GM12878 (cell line): ENCODE measurements at regions not wholly inside any gene's neighbourhood (a gene's known extent, or its start where the extent isn't known, plus 50 kb on each side); places are given as distances from the start of the nearest gene placed in this dataset.

Source experiments
- ATAC-seq: fragments of 200-7000 bp; cut with Tn5 transposase; 3 replicates; pipeline ENCODE4 v1.9.1; 2020; ENCODE audit warnings: mild to moderate bottlenecking, moderate library complexity
- BruUV-seq: library from RNA; stranded (reverse); fragments of 400-500 nt; replicated peaks from 2 replicates; lab custom pipeline; 2021; lab: Mats Ljungman, UMichigan
- CTCF ChIA-PET: fragments of 300-600 bp; sonication (Branson Sonifier 250); formaldehyde crosslinking; extraction: SDS; loops from one replicate; lab custom pipeline; 2021; ENCODE audit warnings: inconsistent platforms; lab: Yijun Ruan, JAX
- POLR2A ChIA-PET: fragments of 350-600 bp; formaldehyde crosslinking; extraction: SDS; loops from one replicate; lab custom pipeline; 2021; ENCODE audit warnings: inconsistent platforms; lab: Charles Lee
- RAD21 ChIA-PET: fragments of 300-600 bp; sonication (Branson Sonifier 250); formaldehyde crosslinking; loops from one replicate; lab custom pipeline; 2023; ENCODE audit warnings: antibody characterized with exemption; ENCODE audit not compliant: unreplicated experiment; lab: Charles Lee
- SMC1A ChIA-PET: fragments of 300-600 bp; sonication (Branson Sonifier 250); formaldehyde crosslinking; loops from one replicate; lab custom pipeline; 2023; ENCODE audit not compliant: unreplicated experiment, uncharacterized antibody; lab: Charles Lee
- DNase-seq: peaks from one replicate; pipeline ENCODE4 v3.0.0-alpha.2; 2011; ENCODE audit warnings: low read depth, low spot score
- FAIRE-seq: peaks from 3 replicates; lab custom pipeline; 2011; peaks lifted over from hg19 to GRCh38; lab: Jason Lieb, UNC
- H2AFZ ChIP-seq: 2 replicates; pipeline ENCODE4 v1.6.0; 2011; ENCODE audit warnings: low read depth, low read length, control low read depth; ENCODE audit not compliant: control insufficient read depth
- H3K27ac ChIP-seq: 2 replicates; pipeline ENCODE4 v1.5.1; 2011; ENCODE audit warnings: control low read depth; ENCODE audit not compliant: control insufficient read depth, insufficient read depth
- H3K27me3 ChIP-seq, 2 experiments: replicated peaks in 1 of 2; 2 replicates each; pipeline versions ENCODE4 v1.6.0 to v1.6.1; 2011; ENCODE audit warnings: low read length in 1 of 2; ENCODE audit not compliant: control insufficient read depth in 2 of 2, insufficient read depth in 2 of 2
- H3K36me3 ChIP-seq, 2 experiments: 2 replicates each; pipeline ENCODE4 v1.5.1; 2011; ENCODE audit warnings: low read length in 1 of 2; ENCODE audit not compliant: control insufficient read depth in 2 of 2, insufficient read depth in 2 of 2
- H3K4me1 ChIP-seq: 2 replicates; pipeline ENCODE4 v1.6.1; 2011; ENCODE audit warnings: mild to moderate bottlenecking, low read length, moderate library complexity, mixed read lengths; ENCODE audit not compliant: control insufficient read depth, insufficient read depth
- H3K4me2 ChIP-seq: 2 replicates; pipeline ENCODE4 v1.6.0; 2011; ENCODE audit warnings: control low read depth; ENCODE audit not compliant: control insufficient read depth, insufficient read depth
- H3K4me3 ChIP-seq: fragments of 200-600 bp; sonication (generic); 2 replicates; pipeline ENCODE4 v1.5.1; 2016
- H3K79me2 ChIP-seq: 2 replicates; pipeline ENCODE4 v1.6.0; 2011; ENCODE audit warnings: low read length; ENCODE audit not compliant: control insufficient read depth, insufficient read depth
- H3K9ac ChIP-seq: 2 replicates; pipeline ENCODE4 v1.8.0; 2011; ENCODE audit warnings: low read length, control low read depth, mixed read lengths; ENCODE audit not compliant: control insufficient read depth, insufficient read depth
- H3K9me3 ChIP-seq: replicated peaks from 3 replicates; pipeline ENCODE4 v1.5.1; 2011; ENCODE audit warnings: mild to moderate bottlenecking, low read length; ENCODE audit not compliant: control insufficient read depth, insufficient read depth
- H4K20me1 ChIP-seq: 2 replicates; pipeline ENCODE4 v1.6.0; 2011; ENCODE audit not compliant: control insufficient read depth, insufficient read depth
- ATF3 ChIP-seq: IDR thresholded peaks from 2 replicates; pipeline ENCODE4 v1.6.1; 2011; ENCODE audit warnings: low read depth, mild to moderate bottlenecking, low read length, moderate library complexity, borderline replicate concordance; ENCODE audit errors: extremely low read depth
- BHLHE40 ChIP-seq, 2 experiments: fragments of 450-650 bp in 1 of 2; IDR thresholded peaks; 2 replicates each; pipeline ENCODE4 v1.6.1; 2011 to 2017; ENCODE audit warnings: low read depth in 2 of 2, borderline replicate concordance in 1 of 2, improper control_type of control experiment in 1 of 2, low read length in 1 of 2, mild to moderate bottlenecking in 1 of 2
- BMI1 ChIP-seq: fragments of 450-650 bp; IDR thresholded peaks from 2 replicates; pipeline ENCODE4 v1.6.1; 2016; ENCODE audit warnings: mild to moderate bottlenecking, moderate library complexity, borderline replicate concordance
- CEBPZ ChIP-seq: fragments of 150-350 bp; IDR thresholded peaks from 2 replicates; pipeline ENCODE4 v1.6.1; 2016; ENCODE audit warnings: low read depth, low read length
- DPF2 ChIP-seq: fragments of 450-650 bp; IDR thresholded peaks from 2 replicates; pipeline ENCODE4 v1.6.1; 2017; ENCODE audit warnings: mild to moderate bottlenecking
- IRF4 ChIP-seq: IDR thresholded peaks from 2 replicates; pipeline ENCODE4 v1.6.1; 2011; ENCODE audit warnings: low read depth, low read length
- NFYB ChIP-seq: IDR thresholded peaks from 2 replicates; pipeline ENCODE4 v1.6.1; 2011; ENCODE audit warnings: low read depth, mild to moderate bottlenecking, low read length, improper control_type of control experiment, moderate library complexity; ENCODE audit not compliant: insufficient read depth
- NR2F1 ChIP-seq: fragments of 450-650 bp; conservative IDR thresholded peaks from 2 replicates; pipeline ENCODE4 v1.6.1; 2017; ENCODE audit warnings: mild to moderate bottlenecking
- PAX8 ChIP-seq: fragments of 450-650 bp; IDR thresholded peaks from 2 replicates; pipeline ENCODE4 v1.6.1; 2017; ENCODE audit warnings: mild to moderate bottlenecking, moderate library complexity
- POLR2A ChIP-seq: IDR thresholded peaks from 2 replicates; pipeline ENCODE4 v1.6.1; 2011; ENCODE audit warnings: low read depth, mild to moderate bottlenecking, low read length
- RELA ChIP-seq: fragments of 450-650 bp; IDR thresholded peaks from 2 replicates; pipeline ENCODE4 v1.8.0; 2014; ENCODE audit warnings: borderline replicate concordance; ENCODE audit not compliant: partially characterized antibody
- RUNX3 ChIP-seq: IDR thresholded peaks from 2 replicates; pipeline ENCODE4 v1.6.1; 2012; ENCODE audit warnings: low read length, inconsistent platforms
- SIN3A ChIP-seq: IDR thresholded peaks from 2 replicates; pipeline ENCODE4 v1.6.1; 2012; ENCODE audit warnings: low read depth, low read length, improper control_type of control experiment
- SMARCA5 ChIP-seq: fragments of 450-650 bp; IDR thresholded peaks from 2 replicates; pipeline ENCODE4 v1.6.1; 2017; ENCODE audit warnings: mild to moderate bottlenecking
- STAT1 ChIP-seq: fragments of 450-650 bp; conservative IDR thresholded peaks from 2 replicates; pipeline ENCODE4 v1.6.1; 2014; ENCODE audit warnings: antibody characterized with exemption, mild to moderate bottlenecking
- TCF12 ChIP-seq: IDR thresholded peaks from 2 replicates; pipeline ENCODE4 v1.6.1; 2011; ENCODE audit warnings: low read depth, mild to moderate bottlenecking, low read length
- WRNIP1 ChIP-seq: IDR thresholded peaks from 2 replicates; pipeline ENCODE4 v1.6.1; 2011; ENCODE audit warnings: low read depth, low read length, improper control_type of control experiment, borderline replicate concordance
- whole genome bisulfite sequencing: methylation state at CpG from one replicate; pipeline ENCODE4 v1.1.6; 2016; ENCODE audit warnings: low lambda C conversion rate; ENCODE audit not compliant: insufficient replicate concordance, insufficient coverage; ENCODE audit errors: missing lambda C conversion rate; 5-methylcytosine and 5-hydroxymethylcytosine counted together
- in situ Hi-C: fragments of 300-500 bp; cut with MboI; formaldehyde crosslinking; loops from 9 replicates; pipeline ENCODE4 v1.14.3; 2018; ENCODE audit warnings: mixed read lengths
- intact Hi-C: fragments of 100-400 bp; cut with micrococcal nuclease; formaldehyde crosslinking; loops from one replicate; pipeline ENCODE4 v1.14.2; 2022; ENCODE audit not compliant: unreplicated experiment

- DNase-seq (no peak), FAIRE-seq (no peak), ATAC-seq (peak; percentile 27; the same call in 1 of the 3 replicates)
- Histone ChIP-seq H3K27ac (no peak overlapping the region), H3K36me3 (no peaks in the 10 kb centered on the region), H3K4me1 (no peaks in the 10 kb centered on the region), H3K4me2 (no peak overlapping the region), H3K27me3 (no peaks in the 10 kb centered on the region), H3K9me3 (no peaks in the 10 kb centered on the region), H4K20me1 (no peaks in the 10 kb centered on the region), H3K9ac (no peak overlapping the region), H2AFZ (no peak overlapping the region), H3K79me2 (no peaks in the 10 kb centered on the region), H3K4me3 (no peak overlapping the region)
- 60% methylated on average over 1 of the region's 1 CpG for WGBS
- RAD21 ChIA-PET: interaction anchor here (1.3 kb wide), 1 partner anchor 254 kb away, joined by 3 read pairs; no protein-coding TSS in a partner anchor
- POLR2A ChIA-PET: no interaction called here
- intact Hi-C loops: no loop called here
- TF ChIP-seq RUNX3 (peak; percentile 34; the same call in 1 of the 2 replicates), WRNIP1 (no peak)
- CTCF ChIA-PET: interaction anchor here (1.2 to 2.3 kb wide), 5 partner anchors 34 to 336 kb away, joined by 3 to 10 read pairs (median 5); no protein-coding TSS in a partner anchor
- in situ Hi-C loops: no loop called here
- SMC1A ChIA-PET: interaction anchor here (1.5 to 2.4 kb wide), 2 partner anchors 10 to 336 kb away, joined by 4 to 10 read pairs; no protein-coding TSS in a partner anchor
- BruUV-seq: no TSS peak
Measured at GRCh38 chr11:10400856-10401255, 54.2 kb upstream of the AMPD3 start.

GRCh38 chr11:10401256-10401655 is 53.8 kb upstream of the AMPD3 start:
- intact Hi-C loops (no loop called here), in situ Hi-C loops (no loop called here)
- ChIA-PET RAD21 (interaction anchor here (1.3 kb wide), 1 partner anchor 253 kb away, joined by 3 read pairs; no protein-coding TSS in a partner anchor), SMC1A (interaction anchor here (0.7 to 2.4 kb wide), 2 partner anchors 13 to 336 kb away, joined by 3 to 10 read pairs; no protein-coding TSS in a partner anchor), CTCF (interaction anchor here (0.8 to 2.3 kb wide), 7 partner anchors 35 to 335 kb away, joined by 3 to 10 read pairs (median 5); partner anchors contain the start of gene RNF141), POLR2A (no interaction called here)
- no TSS peak for BruUV-seq
- no peaks in the 10 kb centered on the region for H3K36me3 ChIP-seq
- no peak overlapping the region for H3K4me2 ChIP-seq
- no peaks in the 10 kb centered on the region for H3K4me1 ChIP-seq
- FAIRE-seq: no peak
- H2AFZ ChIP-seq: no peak overlapping the region
- DNase-seq: no peak
- no peaks in the 10 kb centered on the region for H3K79me2 ChIP-seq
- H3K27ac ChIP-seq: no peak overlapping the region
- H4K20me1 ChIP-seq: no peaks in the 10 kb centered on the region
- H3K9ac ChIP-seq: no peak overlapping the region
- no peak for ATAC-seq
- WGBS: 51% methylated on average over 3 of the region's 3 CpGs
- H3K27me3 ChIP-seq: no peaks in the 10 kb centered on the region
- no peak overlapping the region for H3K4me3 ChIP-seq
- no peaks in the 10 kb centered on the region for H3K9me3 ChIP-seq
- TF ChIP-seq RELA: no peak
- TF ChIP-seq NFYB: no peak
- TF ChIP-seq TCF12: no peak
- TF ChIP-seq ATF3: no peak
- TF ChIP-seq POLR2A: no peak
- no peak for TF ChIP-seq BMI1
- TF ChIP-seq CEBPZ: no peak
- no peak for TF ChIP-seq SIN3A
- no peak for TF ChIP-seq SMARCA5
- no peak for TF ChIP-seq PAX8
- TF ChIP-seq IRF4: no peak
- no peak for TF ChIP-seq NR2F1
- TF ChIP-seq BHLHE40 (IDR thresholded peaks at IDR 0.05; ENCODE audit: borderline replicate concordance in 1 of 2, low read depth in 2 of 2, low read length in 1 of 2): no peak
- no peak for TF ChIP-seq DPF2
- no peak for TF ChIP-seq STAT1
